H1 (cell line): ENCODE measurements at regions not wholly inside any gene's neighbourhood (a gene's known extent, or its start where the extent isn't known, plus 50 kb on each side); places are given as distances from the start of the nearest gene placed in this dataset.

ENCODE experiments used
- CTCF ChIA-PET: fragments of 300-600 bp; sonication (Branson Sonifier 250); formaldehyde crosslinking; loops from one replicate; lab custom pipeline; 2021; ENCODE audit not compliant: partially characterized antibody; lab: Charles Lee
- POLR2A ChIA-PET: fragments of 300-600 bp; sonication (Branson Sonifier 250); formaldehyde crosslinking; loops from one replicate; lab custom pipeline; 2021; ENCODE audit warnings: inconsistent platforms; ENCODE audit not compliant: partially characterized antibody; lab: Charles Lee
- DNase-seq, 2 experiments: peaks; one replicate each; pipeline versions ENCODE4 v3.0.0 to v3.0.0-alpha.2; 2010 to 2022; ENCODE audit warnings: low spot score in 2 of 2, low read depth in 1 of 2, mixed read lengths in 1 of 2
- FAIRE-seq: peaks from 2 replicates; lab custom pipeline; 2011; peaks lifted over from hg19 to GRCh38; lab: Jason Lieb, UNC
- H2AFZ ChIP-seq: 2 replicates; pipeline ENCODE4 v1.8.1; 2012; ENCODE audit warnings: low read length, inconsistent platforms
- H2AK5ac ChIP-seq: 2 replicates; pipeline ENCODE4 v1.6.1; 2013; ENCODE audit warnings: low read depth, low read length
- H2BK120ac ChIP-seq: replicated peaks from 2 replicates; pipeline ENCODE3; 2013; ENCODE audit warnings: low read depth, low read length, inconsistent platforms
- H2BK12ac ChIP-seq: 2 replicates; pipeline ENCODE4 v1.6.1; 2013; ENCODE audit warnings: low read depth, low read length
- H2BK15ac ChIP-seq: 2 replicates; pipeline ENCODE4 v1.6.1; 2013; ENCODE audit warnings: low read length
- H2BK20ac ChIP-seq: 2 replicates; pipeline ENCODE4 v1.6.1; 2013; ENCODE audit warnings: low read length
- H2BK5ac ChIP-seq: 2 replicates; pipeline ENCODE4 v1.6.1; 2013; ENCODE audit warnings: low read depth, low read length
- H3K14ac ChIP-seq: 2 replicates; pipeline ENCODE4 v1.6.1; 2013; ENCODE audit warnings: inconsistent platforms; ENCODE audit not compliant: insufficient read length
- H3K18ac ChIP-seq: 2 replicates; pipeline ENCODE4 v1.6.1; 2013; ENCODE audit warnings: low read length; ENCODE audit errors: extremely low read depth
- H3K23ac ChIP-seq: 2 replicates; pipeline ENCODE4 v1.6.1; 2013; ENCODE audit warnings: inconsistent platforms; ENCODE audit not compliant: insufficient read length
- H3K23me2 ChIP-seq: 2 replicates; pipeline ENCODE4 v1.6.1; 2013; ENCODE audit warnings: low read depth, low read length
- H3K27ac ChIP-seq: 2 replicates; pipeline ENCODE4 v1.6.1; 2011; ENCODE audit warnings: low read depth, low read length, inconsistent platforms
- H3K27me3 ChIP-seq, 4 experiments: replicated peaks in 1 of 4; 1 replicate in 1 of 4; 2 replicates in 3 of 4; pipeline versions ENCODE4 v1.6.1 to v1.8.1; 2011 to 2013; ENCODE audit warnings: low read length in 3 of 4, mild to moderate bottlenecking in 3 of 4, inconsistent platforms in 2 of 4, mixed read lengths in 2 of 4, moderate library complexity in 1 of 4; ENCODE audit not compliant: control insufficient read depth in 3 of 4, insufficient read depth in 3 of 4; ENCODE audit errors: extremely low read depth in 1 of 4
- H3K36me3 ChIP-seq, 4 experiments: 2 replicates each; pipeline versions ENCODE4 v1.6.1 to v1.8.1; 2011 to 2013; ENCODE audit warnings: mild to moderate bottlenecking in 4 of 4, low read length in 3 of 4, moderate library complexity in 2 of 4, control low read depth in 1 of 4, inconsistent platforms in 1 of 4; ENCODE audit not compliant: insufficient read depth in 4 of 4, control insufficient read depth in 2 of 4
- H3K4ac ChIP-seq: replicated peaks from 2 replicates; pipeline ENCODE3; 2013; ENCODE audit warnings: low read length, low read depth, mixed read lengths, inconsistent platforms; ENCODE audit not compliant: insufficient read length
- H3K4me1 ChIP-seq, 4 experiments: replicated peaks in 1 of 4; 1 replicate in 1 of 4; 2 replicates in 3 of 4; pipeline versions ENCODE4 v1.6.1 to v1.8.1; 2011 to 2013; ENCODE audit warnings: low read length in 3 of 4, inconsistent platforms in 2 of 4, mixed read lengths in 1 of 4; ENCODE audit not compliant: insufficient read depth in 4 of 4, control insufficient read depth in 3 of 4
- H3K4me2 ChIP-seq, 2 experiments: 2 replicates each; pipeline versions ENCODE4 v1.6.1 to v1.8.1; 2011 to 2013; ENCODE audit warnings: low read depth in 2 of 2, low read length in 2 of 2, control low read depth in 1 of 2, inconsistent platforms in 1 of 2, mild to moderate bottlenecking in 1 of 2; ENCODE audit not compliant: insufficient read depth in 1 of 2
- H3K4me3 ChIP-seq, 4 experiments: fragments of 200-600, 300-600 bp in 1 of 4; sonication (generic), shearing (Covaris generic), sonication (Bioruptor Twin) in 1 of 4; 2 replicates each; pipeline versions ENCODE4 v1.5.1 to v1.8.1; 2011 to 2016; ENCODE audit warnings: low read length in 4 of 4, low read depth in 3 of 4, control low read depth in 2 of 4, inconsistent platforms in 2 of 4, mild to moderate bottlenecking in 2 of 4, mixed read lengths in 1 of 4, moderate library complexity in 1 of 4; ENCODE audit not compliant: insufficient read depth in 2 of 4; ENCODE audit errors: extremely low read depth in 1 of 4
- H3K56ac ChIP-seq: replicated peaks from 2 replicates; pipeline ENCODE3; 2013; ENCODE audit warnings: low read depth, mild to moderate bottlenecking, mixed read lengths, low read length, inconsistent platforms; ENCODE audit not compliant: insufficient read length
- H3K79me1 ChIP-seq: 2 replicates; pipeline ENCODE4 v1.6.1; 2013; ENCODE audit warnings: low read depth, low read length, control low read depth
- H3K79me2 ChIP-seq, 2 experiments: 2 replicates each; pipeline versions ENCODE4 v1.6.1 to v1.8.1; 2012 to 2013; ENCODE audit warnings: low read length in 2 of 2, mild to moderate bottlenecking in 2 of 2, inconsistent platforms in 1 of 2; ENCODE audit not compliant: insufficient read depth in 2 of 2, control insufficient read depth in 1 of 2
- H3K9ac ChIP-seq, 4 experiments: replicated peaks in 1 of 4; 1 replicate in 1 of 4; 2 replicates in 3 of 4; pipeline versions ENCODE4 v1.6.1 to v1.8.1; 2011 to 2013; ENCODE audit warnings: low read depth in 3 of 4, low read length in 3 of 4, control low read depth in 2 of 4, mild to moderate bottlenecking in 2 of 4, moderate library complexity in 2 of 4, inconsistent platforms in 1 of 4; ENCODE audit errors: extremely low read depth in 1 of 4
- H3K9me3 ChIP-seq, 2 experiments: 2 replicates each; pipeline versions ENCODE4 v1.6.1 to v1.8.1; 2012 to 2013; ENCODE audit warnings: mild to moderate bottlenecking in 2 of 2, moderate library complexity in 2 of 2, control low read depth in 1 of 2, inconsistent platforms in 1 of 2, low read depth in 1 of 2, low read length in 1 of 2, mixed read lengths in 1 of 2; ENCODE audit not compliant: insufficient read depth in 2 of 2
- H4K20me1 ChIP-seq, 2 experiments: replicated peaks in 1 of 2; 2 replicates each; pipeline versions ENCODE3 to v1.8.1; 2011 to 2013; ENCODE audit warnings: inconsistent platforms in 2 of 2, low read length in 2 of 2, mild to moderate bottlenecking in 1 of 2; ENCODE audit not compliant: insufficient read depth in 2 of 2, control insufficient read depth in 1 of 2
- H4K5ac ChIP-seq: 2 replicates; pipeline ENCODE4 v1.6.1; 2013; ENCODE audit warnings: low read length, low read depth, mixed read lengths, inconsistent platforms; ENCODE audit not compliant: insufficient read length
- H4K8ac ChIP-seq: 2 replicates; pipeline ENCODE4 v1.8.0; 2013; ENCODE audit warnings: mild to moderate bottlenecking, moderate library complexity, low read length, inconsistent platforms; ENCODE audit not compliant: insufficient read depth; ENCODE audit errors: extremely low read depth
- H4K91ac ChIP-seq: replicated peaks from 2 replicates; pipeline ENCODE3; 2013; ENCODE audit warnings: low read length, mixed read lengths, inconsistent platforms; ENCODE audit not compliant: insufficient read length
- ASH2L ChIP-seq: fragments of 200-600, 300-600 bp; sonication (generic); IDR thresholded peaks from one replicate; pipeline ENCODE4 v1.7.1; 2017; ENCODE audit warnings: low read length
- ATF3 ChIP-seq: IDR thresholded peaks from 2 replicates; pipeline ENCODE4 v1.6.1; 2011; ENCODE audit warnings: low read depth, mild to moderate bottlenecking, low read length; ENCODE audit not compliant: insufficient read depth
- CBX8 ChIP-seq: fragments of 300-800, 300-1000 bp; sonication (generic); IDR thresholded peaks from 2 replicates; pipeline ENCODE4 v1.7.1; 2016; ENCODE audit warnings: low read depth, low read length, borderline replicate concordance
- CTCF ChIP-seq, 3 experiments: IDR thresholded peaks; 1 replicate in 2 of 3; 2 replicates in 1 of 3; pipeline versions ENCODE4 v1.5.1 to v1.6.1; 2011; ENCODE audit warnings: low read length in 3 of 3, mild to moderate bottlenecking in 3 of 3, inconsistent platforms in 2 of 3, low read depth in 1 of 3, moderate library complexity in 1 of 3; ENCODE audit not compliant: insufficient read depth in 1 of 3; ENCODE audit errors: control extremely low read depth in 1 of 3
- FOSL1 ChIP-seq: IDR thresholded peaks from 2 replicates; pipeline ENCODE4 v1.6.1; 2011; ENCODE audit warnings: mild to moderate bottlenecking, low read depth, low read length, moderate library complexity; ENCODE audit not compliant: insufficient read depth
- KDM1A ChIP-seq: fragments of 200-600, 300-600 bp; sonication (generic); IDR thresholded peaks from 2 replicates; pipeline ENCODE4 v1.7.1; 2016; ENCODE audit warnings: mild to moderate bottlenecking, low read length, borderline replicate concordance
- RAD21 ChIP-seq, 2 experiments: IDR thresholded peaks in 1 of 2; conservative IDR thresholded peaks in 1 of 2; 2 replicates each; pipeline ENCODE4 v1.6.1; 2011; ENCODE audit warnings: low read depth in 2 of 2, low read length in 2 of 2, improper control_type of control experiment in 1 of 2, inconsistent platforms in 1 of 2, mild to moderate bottlenecking in 1 of 2, moderate library complexity in 1 of 2
- TBP ChIP-seq: IDR thresholded peaks from 2 replicates; pipeline ENCODE4 v1.6.1; 2011; ENCODE audit warnings: low read depth, low read length, improper control_type of control experiment
- TEAD4 ChIP-seq: IDR thresholded peaks from 2 replicates; pipeline ENCODE4 v1.6.1; 2012; ENCODE audit warnings: low read depth, low read length, inconsistent platforms, mixed read lengths
- WGBS, 2 experiments: shearing (Covaris generic) in 1 of 2; methylation state at CpG; one replicate each; pipeline versions ENCODE4 v1.1.6 to v1.1.7; 2013 to 2015; ENCODE audit warnings: low lambda C conversion rate in 2 of 2, mixed read lengths in 2 of 2, inconsistent platforms in 1 of 2, low coverage in 1 of 2, missing lambda C conversion rate in 1 of 2; ENCODE audit not compliant: insufficient replicate concordance in 2 of 2, insufficient coverage in 1 of 2, insufficient read length in 1 of 2; ENCODE audit errors: extremely low coverage in 1 of 2, missing lambda C conversion rate in 1 of 2; 5-methylcytosine and 5-hydroxymethylcytosine counted together

GRCh38 chr12:77352946-77353345, 287.6 kb upstream of the E2F7 start:
- no peaks in the 10 kb centered on the region for H3K23me2 ChIP-seq
- H3K27me3 ChIP-seq: no peaks in the 10 kb centered on the region
- TF ChIP-seq FOSL1 (no peak), ASH2L (no peak), TBP (no peak), RAD21 (IDR thresholded peaks at IDR 0.05 in 1 of 2, conservative IDR thresholded peaks at IDR 0.05 in 1 of 2; ENCODE audit: low read depth in 2 of 2, low read length in 2 of 2) (no peak), KDM1A (no peak), CBX8 (no peak), ATF3 (no peak), TEAD4 (no peak), CTCF (IDR thresholded peaks at IDR 0.05; ENCODE audit: control extremely low read depth in 1 of 3, insufficient read depth in 1 of 3, low read depth in 1 of 3, low read length in 3 of 3) (no peak)
- TF ChIP-seq, all 59 proteins: peak for 0
- H3K9ac ChIP-seq: no peak overlapping the region
- H4K8ac ChIP-seq: no peak overlapping the region
- no peaks in the 10 kb centered on the region for H3K79me1 ChIP-seq
- FAIRE-seq: no peak
- no peak overlapping the region for H2AFZ ChIP-seq
- POLR2A ChIA-PET: no interaction called here
- no peaks in the 10 kb centered on the region; a peak in 1 of 7 replicates for H3K4me1 ChIP-seq
- no peak overlapping the region for H3K23ac ChIP-seq
- no peak overlapping the region for H3K56ac ChIP-seq
- CTCF ChIA-PET: no interaction called here
- no peak overlapping the region for H2AK5ac ChIP-seq
- no peak overlapping the region for H4K91ac ChIP-seq
- H2BK120ac ChIP-seq: no peak overlapping the region
- H4K20me1 ChIP-seq: no peaks in the 10 kb centered on the region
- H2BK15ac ChIP-seq: no peak overlapping the region
- H3K4ac ChIP-seq: no peak overlapping the region
- H3K4me2 ChIP-seq: no peak overlapping the region
- H2BK20ac ChIP-seq: no peak overlapping the region
- no peaks in the 10 kb centered on the region for H3K9me3 ChIP-seq
- no peaks in the 10 kb centered on the region for H3K36me3 ChIP-seq
- 85% methylated on average over 1 of the region's 1 CpG; no CpG with 5 or more reads in 1 of the 2 experiments for WGBS, 2 experiments
- H2BK12ac ChIP-seq: no peak overlapping the region
- H3K14ac ChIP-seq: no peak overlapping the region
- no peak overlapping the region for H3K4me3 ChIP-seq
- no peak overlapping the region for H4K5ac ChIP-seq
- no peak overlapping the region for H3K18ac ChIP-seq
- no peak for DNase-seq
- H3K79me2 ChIP-seq: no peaks in the 10 kb centered on the region
- no peak overlapping the region for H3K27ac ChIP-seq
- H2BK5ac ChIP-seq: no peak overlapping the region
